Left renal cortex interstitium (tissue), 4 donors: ENCODE measurements at regions not wholly inside any gene's neighbourhood (a gene's known extent, or its start where the extent isn't known, plus 50 kb on each side); places are given as distances from the start of the nearest gene placed in this dataset.

Source experiments
- DNase-seq, 4 donors: peaks; one replicate each; pipeline ENCODE4 v3.0.0-alpha.2; 2013; ENCODE audit warnings: low read depth in 4 of 4, low spot score in 2 of 4, missing footprints in 1 of 4

DNA sequence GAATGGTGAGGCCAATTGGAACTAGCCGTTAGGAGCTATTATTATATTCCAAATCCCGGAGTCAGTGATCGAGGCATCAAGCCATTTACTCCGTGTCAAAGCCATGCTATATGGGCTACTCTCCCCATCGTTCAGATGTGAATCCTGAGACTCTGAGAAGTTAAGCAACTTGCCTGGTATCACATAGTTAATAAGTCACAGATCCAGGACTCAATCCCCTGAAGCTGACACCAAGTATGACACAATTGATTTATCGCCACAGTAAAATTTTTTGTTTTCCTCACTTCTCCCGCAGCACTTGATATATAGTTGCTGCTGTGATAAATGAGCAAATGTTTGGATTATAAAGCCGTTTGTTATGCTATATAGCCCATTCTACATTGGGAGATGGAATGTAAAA lies 50.8 kb upstream of the TSHZ2 start:
- DNase-seq, result no peak

DNA sequence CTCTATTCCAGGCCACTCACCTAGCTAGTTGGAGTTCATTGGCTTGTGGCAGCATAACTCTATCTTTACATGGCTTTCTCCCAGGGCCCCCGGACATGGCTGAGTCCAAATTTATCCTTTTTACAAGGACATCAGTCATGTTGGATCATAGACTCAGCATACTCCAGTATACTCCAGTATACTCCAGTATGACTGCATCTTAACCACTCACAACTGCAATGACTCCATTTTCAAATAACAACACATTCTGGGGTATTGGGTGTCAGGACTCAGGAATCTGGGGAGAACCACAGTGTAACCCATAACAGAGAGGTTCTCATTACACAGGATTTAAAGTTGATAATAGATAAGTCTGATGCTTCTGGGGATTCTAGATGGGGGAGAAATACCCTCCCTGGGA lies 53.8 kb upstream of the TSHZ2 start:
- DNase-seq, result no peak

DNA sequence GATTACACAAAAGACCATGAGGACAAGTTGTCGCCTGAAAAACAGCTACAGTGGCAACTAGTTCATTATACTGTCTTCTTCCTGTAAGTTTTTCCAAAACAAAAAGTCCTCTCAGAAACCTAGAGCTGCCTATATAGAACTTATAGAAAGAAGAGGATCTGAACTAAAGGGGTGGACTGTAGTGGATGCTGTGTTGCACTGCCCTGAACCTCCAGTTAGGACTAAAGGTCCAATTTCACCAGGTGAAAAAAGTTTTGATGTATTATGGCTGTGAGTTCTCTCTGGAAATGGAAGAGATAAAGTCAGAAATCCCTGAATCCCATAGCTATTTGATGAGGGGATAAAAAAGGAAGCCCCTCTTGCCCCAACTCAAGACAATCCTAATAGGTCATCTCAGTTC lies 56.6 kb upstream of the TSHZ2 start:
- DNase-seq, result no peak

DNA sequence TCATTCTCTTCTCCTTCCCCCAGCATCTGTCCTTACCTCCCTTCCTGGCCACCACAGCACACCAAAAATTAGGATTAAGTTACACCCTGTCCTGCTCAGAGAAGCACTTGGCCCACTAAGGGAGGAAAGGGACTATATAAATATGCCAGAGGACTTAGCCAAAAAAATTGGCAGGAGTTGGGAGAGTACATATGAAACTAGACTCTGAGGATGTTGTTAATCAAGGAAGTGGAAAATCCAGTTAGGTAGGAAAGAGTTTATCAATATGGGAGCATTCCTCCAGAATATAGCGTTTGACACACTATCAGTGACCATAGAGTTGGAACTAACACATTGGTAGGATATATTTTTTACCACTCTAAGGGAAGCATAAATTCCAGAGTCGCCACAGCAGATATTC lies 57.3 kb upstream of the TSHZ2 start:
- no peak for DNase-seq

DNA sequence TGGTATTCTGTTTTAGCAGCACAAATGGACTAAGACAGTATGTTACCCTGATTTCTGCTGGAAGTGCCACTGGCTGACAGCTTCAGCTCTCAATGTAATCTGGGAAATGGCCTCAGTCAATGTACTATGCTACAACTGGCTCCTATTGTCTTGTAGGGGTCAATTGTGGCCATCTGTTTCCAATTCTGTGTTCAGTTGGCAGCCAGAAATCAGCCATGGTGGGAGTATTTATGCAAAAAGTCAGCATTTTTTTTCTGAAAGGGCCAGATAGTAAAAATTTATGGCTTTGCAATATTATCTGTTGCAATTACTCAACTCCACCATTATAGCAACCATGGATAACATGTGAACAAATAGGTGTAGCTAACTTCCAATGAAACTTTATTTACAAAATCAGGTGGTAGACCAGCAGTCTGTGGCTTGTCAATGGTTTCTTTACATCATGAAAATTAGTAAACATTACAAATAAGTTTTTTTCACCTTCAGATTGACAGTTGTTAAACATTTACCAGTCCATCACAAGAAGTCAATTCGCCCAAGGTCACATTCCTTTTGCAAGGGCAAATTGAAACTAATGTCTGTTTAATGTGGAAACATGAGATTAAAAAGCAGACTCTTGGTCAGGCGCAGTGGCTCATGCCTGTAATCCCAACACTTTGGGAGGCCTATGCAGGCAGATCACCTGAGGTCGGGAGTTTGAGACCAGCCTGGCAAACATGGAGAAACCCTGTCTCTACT lies 58.3 kb upstream of the TSHZ2 start:
- DNase-seq, result no peak

DNA sequence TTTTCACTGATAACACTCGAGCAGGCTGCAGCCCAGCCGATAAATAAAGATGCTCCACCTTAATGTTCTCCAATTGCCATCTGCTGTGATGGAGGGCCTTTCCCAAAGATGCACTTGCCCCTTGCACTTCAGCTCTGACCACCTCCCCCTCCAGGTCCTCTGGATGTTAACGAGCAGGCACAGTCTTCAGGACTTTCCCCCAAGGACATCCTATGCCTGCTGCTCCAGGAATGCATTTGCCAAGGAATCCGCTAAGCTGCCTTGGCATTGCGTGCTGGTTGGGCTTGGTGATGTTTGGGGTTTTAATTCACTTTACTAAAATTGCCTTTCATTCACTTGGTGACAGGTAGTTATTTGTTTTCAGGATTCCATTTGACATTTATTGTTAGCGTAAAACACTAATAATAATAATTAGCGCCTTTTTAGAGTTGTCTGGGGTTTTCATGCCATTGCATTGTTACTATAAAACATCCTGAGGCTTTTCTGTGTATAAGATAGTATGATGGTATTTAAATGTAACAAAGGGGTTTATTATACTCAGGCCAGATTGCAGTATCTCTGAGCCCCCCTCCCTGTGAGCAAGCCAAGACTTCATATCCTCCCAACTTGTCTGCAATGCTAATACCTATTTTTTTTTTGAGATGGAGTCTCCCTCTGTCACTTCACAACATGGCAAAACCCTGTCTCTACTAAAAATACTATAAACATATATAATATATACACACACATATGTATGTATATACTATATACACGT lies 66.7 kb upstream of the TSHZ2 start:
- no peak for DNase-seq

DNA sequence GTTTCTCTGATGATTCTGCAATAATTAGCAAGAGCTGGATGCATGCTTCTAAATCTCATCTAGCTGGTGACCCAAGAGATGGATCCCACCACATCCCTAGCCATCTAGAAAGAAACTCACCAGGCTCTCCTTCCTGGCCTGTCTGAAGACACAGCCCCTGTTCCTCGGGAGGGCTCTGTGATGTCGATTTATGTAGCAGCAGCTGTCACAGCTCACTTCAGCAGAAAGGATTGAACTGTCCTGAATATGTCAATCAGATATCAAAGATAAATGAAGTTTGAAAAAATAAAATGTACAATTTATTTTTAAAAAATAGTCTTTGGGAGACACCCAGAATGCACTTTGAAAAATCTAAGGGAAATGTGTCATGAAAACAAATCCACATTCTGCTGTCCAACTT lies 67.3 kb upstream of the TSHZ2 start:
- DNase-seq, result no peak

DNA sequence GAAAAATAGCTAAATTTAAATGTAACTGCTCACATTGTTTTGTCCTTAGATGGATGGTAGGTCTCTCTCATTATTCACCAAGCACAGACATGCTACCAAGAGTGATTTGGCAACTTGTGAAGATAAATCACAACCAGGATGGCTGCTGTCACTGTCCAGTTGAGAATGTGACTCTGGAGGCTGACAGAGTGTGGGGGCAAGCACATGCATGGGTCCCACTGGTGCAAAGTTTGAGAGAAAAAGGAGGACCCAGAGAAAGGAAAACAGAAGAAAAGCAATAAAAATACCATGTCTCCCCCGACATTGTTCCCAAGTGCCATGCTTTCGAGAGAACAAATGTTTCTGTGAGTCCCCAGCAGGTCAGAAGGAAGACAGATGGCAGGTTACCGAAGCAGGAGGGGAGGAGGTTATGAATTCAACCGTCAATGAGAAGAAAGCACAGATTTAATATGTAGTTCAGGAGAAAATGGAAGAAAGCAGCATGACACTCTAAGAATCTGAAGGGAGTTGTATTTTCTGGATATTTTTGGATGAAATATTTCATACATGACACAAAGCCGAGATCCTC lies 73.0 kb upstream of the TSHZ2 start:
- no peak for DNase-seq

DNA sequence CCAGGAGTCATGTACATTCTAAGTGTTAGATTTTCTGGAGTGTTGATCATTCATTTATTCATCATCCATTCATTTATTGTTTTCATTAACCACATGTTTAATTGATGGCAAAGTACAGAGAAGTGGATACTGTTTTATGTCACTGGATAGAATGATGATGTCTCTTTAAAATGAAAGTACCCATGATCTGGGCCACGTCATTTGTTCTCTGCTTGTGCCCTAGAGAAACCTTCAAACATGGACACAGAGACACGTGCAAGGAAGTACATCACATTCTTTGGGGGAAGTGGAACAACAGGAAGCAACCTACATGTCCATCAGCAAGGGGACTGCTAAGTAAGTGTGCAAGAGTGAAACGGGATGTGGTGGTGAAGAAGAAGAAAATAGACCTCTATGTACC lies 75.8 kb upstream of the TSHZ2 start:
- no peak for DNase-seq

DNA sequence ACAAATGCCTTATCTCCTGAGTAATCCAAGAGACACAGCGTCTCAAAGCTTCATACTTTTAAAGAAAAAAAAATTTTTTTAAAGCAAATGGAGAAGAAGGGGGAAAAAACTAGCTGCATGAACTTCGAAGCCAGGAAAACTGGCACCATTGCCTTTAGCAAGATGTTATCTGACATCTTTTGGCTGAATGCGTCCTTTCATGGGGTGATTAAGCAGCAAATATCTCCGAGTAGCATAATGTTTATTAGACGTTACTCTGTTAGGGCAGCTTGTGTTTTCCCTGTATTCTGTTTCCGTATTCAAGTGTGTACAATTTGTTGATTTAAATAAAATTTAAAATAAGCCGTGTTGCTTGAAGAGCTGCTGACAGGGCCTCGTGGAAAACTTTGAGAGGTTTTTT lies 76.5 kb upstream of the TSHZ2 start:
- no peak for DNase-seq

DNA sequence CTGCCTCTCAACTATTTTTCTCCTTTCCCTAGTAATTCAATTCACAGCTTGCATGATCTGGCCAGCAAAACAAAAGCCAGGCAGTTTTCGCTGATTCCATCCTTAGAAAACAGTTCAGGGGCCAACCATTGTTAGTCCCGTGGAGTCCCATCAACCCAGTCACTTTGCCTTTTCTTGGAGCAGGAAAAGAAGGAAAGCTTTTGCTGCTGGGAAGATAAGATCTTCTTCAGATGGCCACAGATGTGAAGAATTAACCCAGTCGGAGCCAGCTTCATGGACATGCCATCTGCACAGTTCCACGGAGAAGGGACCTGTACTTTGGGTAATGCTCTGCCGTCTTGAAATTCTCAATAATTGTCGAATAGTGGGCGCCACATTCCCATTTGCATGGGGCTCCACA lies 76.9 kb upstream of the TSHZ2 start:
- DNase-seq, result no peak

DNA sequence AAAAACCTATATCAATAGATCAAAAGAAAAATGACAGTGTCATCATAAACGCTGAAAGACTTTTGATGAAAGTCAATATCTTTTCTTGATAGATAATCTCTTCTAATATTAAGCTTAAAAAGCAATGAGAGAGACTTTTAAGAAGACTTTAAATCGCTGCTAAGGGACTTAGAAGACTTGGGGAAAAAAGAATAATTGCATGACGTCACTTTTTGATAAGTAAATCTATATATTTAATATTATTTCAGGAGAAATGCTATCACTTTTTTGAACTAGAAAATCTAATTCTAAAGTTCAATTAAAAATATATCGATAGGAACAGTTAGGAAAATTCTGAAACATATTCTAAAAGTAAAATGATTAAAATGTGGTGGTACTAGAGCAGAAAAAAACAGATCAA lies 78.7 kb upstream of the TSHZ2 start:
- no peak for DNase-seq

DNA sequence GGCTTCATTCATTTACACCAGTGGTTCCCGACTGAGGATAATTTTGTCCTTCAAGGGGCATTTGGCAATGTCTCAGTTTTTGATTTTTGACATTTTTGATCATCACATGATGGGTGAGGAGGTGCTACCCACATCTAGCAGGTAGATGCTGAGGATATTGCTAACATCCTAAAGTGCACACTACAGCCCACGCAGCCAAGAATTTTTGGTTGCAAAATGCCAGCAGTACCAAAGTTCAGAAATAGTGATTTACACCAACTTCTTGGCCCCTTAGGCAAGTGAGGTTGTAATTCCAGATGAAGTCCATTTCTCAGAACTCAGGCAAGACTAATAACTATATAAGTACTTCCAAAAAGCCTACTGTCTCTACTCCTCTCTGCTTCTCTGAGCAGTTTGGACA lies 80.1 kb upstream of the TSHZ2 start:
- DNase-seq, result no peak

DNA sequence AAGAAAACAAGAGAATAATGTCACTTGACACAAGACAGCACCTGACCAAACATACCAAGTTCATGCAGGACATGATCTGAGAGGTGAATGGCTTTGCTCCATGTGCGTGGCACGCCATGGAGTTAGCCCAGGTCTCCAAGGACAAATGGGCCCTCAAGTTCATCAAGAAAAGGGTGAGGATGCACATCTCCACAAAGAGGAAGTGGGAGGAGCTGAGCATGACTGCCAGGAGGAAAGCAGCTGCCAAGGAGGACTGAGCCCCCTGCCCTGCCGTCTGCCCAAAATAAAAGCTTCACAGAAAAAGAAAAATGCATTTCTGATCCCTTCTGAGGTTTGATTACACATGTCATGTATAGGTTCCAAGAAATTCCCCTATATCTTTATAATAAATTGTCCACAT lies 82.0 kb upstream of the TSHZ2 start:
- DNase-seq, result no peak

DNA sequence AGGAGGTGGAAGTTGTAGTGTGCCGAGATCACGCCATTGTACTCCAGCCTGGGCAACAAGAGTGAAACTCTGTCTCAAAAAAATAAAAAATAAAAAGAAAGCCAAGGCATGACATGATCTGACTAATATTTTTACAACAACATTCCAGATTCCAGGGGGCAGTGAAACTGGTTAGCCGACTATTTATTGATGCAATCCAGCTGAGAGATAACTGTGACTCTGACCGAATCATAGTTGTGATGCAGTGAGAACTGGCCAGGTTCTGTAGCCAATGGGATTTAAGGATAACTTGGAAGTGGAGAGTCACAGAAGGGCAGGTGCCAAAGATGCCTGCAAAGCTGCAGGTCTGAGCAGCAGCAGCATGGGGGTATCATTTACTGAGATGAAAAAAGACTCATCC lies 82.9 kb upstream of the TSHZ2 start:
- DNase-seq, result no peak

DNA sequence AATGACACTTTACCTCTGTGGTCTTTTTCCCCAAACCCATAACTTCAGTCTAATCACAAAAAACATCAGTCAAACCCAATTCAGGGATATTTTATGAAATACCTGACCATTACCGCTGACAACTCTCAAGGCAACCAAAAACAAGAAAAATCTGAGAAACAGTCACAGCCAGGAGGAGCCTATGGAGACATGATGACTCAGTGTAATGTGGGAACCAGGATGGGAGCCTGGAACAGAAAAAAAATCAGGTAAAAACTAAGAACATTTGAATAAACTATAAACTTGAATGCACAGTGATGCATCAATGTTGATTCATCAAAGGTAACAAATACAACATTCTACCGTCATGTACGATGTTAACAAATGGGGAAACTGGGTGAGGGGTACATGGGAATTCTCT lies 84.1 kb upstream of the TSHZ2 start:
- no peak for DNase-seq

DNA sequence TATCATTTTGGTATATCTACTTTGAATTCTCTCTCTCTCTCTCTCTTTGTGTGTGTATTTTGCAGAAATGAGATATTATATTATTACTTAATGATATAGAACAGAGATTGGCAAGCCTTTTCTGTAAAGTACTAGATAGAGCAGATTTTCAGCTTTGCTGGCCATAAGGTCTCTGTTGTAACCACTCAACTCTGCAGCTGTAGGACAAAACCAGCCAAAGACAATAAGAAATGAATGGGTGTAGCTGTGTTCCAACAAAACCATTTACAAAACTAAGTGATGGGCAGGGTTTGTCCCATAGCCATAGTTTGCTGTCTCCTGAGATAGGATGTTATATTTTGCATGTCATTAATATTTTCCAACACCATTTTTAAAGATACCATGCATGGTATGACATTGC lies 91.2 kb upstream of the TSHZ2 start:
- DNase-seq, result no peak

DNA sequence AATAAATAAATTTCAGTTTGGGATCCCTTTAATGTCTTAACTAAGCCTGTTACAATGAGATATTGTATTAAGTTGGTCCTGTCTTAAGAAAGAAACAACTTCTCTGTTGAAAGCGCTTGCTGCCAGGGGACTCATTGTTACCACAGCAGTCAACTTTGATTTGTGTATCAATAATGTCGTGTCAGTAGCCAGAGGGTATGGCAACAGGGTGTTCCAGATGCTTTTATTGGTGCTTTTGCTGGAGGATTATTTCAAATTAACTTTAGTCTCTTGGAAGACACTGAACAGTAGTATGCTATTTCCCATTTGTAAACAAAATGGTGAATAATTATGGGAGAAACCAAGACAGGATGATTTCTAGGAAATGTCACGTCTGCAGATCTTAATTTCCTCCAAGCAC lies 91.9 kb upstream of the TSHZ2 start:
- DNase-seq, result no peak

DNA sequence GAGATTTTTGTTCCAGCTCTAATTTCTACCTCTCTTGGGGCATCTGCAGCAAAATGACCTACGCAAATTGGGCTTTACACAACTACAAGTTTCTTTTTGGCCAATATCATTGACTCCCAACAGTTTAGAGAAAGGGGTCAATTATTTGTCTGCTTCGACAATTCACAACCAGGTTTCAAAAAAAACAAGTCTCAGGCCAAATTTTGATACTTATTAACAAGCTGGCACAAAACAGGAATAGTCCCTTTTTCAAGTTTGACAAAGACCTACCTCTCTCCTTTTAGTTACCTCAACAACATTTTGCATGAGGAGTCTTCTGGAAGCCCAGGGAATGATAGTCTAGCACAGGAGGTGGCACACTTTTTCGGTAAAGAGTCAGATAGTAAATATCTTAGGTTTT lies 97.9 kb upstream of the TSHZ2 start:
- DNase-seq, result no peak

DNA sequence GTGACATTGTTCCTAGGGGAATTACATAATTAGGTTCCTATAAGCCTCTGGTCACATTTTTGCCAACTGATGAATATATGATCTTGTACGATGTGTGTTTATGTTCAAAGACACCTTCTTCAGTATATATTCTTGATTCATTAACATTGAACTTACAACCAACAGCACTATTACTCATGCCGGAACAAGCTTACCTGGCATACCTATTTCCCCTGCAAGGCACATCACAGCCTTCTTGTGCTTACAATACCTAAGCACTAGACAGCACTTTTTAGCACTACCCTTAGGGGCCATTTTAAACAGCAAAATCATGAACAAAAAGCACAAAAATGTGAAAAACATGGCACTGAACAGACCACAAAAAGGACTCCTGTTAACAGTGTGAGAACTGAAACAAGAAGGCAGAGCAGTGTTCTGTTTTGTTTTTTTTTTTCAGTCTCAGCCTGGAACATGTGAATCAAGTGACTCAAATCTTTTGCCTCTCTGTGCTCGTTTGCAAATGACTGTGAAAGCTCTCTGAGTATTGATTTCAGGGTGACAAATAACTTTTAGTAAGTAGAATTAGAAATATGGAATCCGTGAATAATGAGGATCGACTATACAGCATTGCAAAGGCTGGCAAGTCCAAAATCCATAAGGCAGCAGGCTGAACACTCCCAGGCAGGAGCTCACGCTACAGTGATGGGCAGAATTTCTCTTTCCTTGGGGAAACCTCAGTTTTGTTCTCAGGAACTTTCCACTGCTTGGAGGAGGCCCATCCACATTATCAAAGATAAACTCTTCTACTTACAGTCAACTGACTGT lies 102.3 kb upstream of the TSHZ2 start:
- DNase-seq, result no peak

DNA sequence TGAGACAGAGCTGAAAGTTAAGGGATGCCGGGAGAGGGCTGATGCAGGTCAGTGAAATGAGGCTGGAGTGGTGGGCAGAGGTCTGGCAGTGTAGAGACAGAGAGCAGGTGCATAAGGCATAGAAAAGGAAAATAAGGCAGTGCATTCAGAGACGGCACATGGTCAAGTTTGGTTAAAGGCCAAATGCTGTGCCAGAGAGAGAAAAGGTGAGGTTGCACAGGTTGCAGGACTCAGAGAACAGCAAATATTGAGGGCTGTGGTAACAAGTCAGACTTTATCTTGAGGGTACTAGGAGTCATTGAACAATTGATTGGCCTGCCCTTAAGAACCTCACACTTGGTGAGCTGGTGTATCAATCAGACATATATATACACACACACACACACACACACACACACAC lies 102.9 kb upstream of the TSHZ2 start:
- DNase-seq, result no peak
